PC-9 (cell line): ENCODE measurements at regions not wholly inside any gene's neighbourhood (a gene's known extent, or its start where the extent isn't known, plus 50 kb on each side); places are given as distances from the start of the nearest gene placed in this dataset.
A peak's percentile ranks its signal among the peaks of the same experiment; 100 is the strongest.

Source experiments
- BruUV-seq: library from RNA; stranded (reverse); fragments of 400-500 nt; replicated peaks from 2 replicates; lab custom pipeline; 2021; lab: Mats Ljungman, UMichigan
- CTCF ChIA-PET: fragments of 300-600 bp; sonication (Branson Sonifier 250); formaldehyde crosslinking; loops from one replicate; lab custom pipeline; 2022; ENCODE audit warnings: antibody characterized with exemption; lab: Charles Lee
- POLR2A ChIA-PET: fragments of 300-600 bp; sonication (Branson Sonifier 250); formaldehyde crosslinking; loops from one replicate; lab custom pipeline; 2022; ENCODE audit warnings: antibody characterized with exemption; ENCODE audit not compliant: unreplicated experiment; lab: Charles Lee
- DNase-seq, 2 experiments: peaks; one replicate each; pipeline versions ENCODE4 v3.0.0 to v3.0.0-alpha.2; 2015 to 2022; ENCODE audit warnings: mixed read lengths in 1 of 2
- H2AFZ ChIP-seq: fragments of 200-600 bp; sonication (generic); 2 replicates; pipeline ENCODE4 v1.8.1; 2017; ENCODE audit warnings: antibody characterized with exemption
- H3F3A ChIP-seq: fragments of 200-600 bp; sonication (generic); 2 replicates; pipeline ENCODE4 v1.8.1; 2017; ENCODE audit warnings: antibody characterized with exemption, mild to moderate bottlenecking, low read depth; ENCODE audit not compliant: insufficient read depth
- H3K27ac ChIP-seq: fragments of 200-600 bp; sonication (generic); 2 replicates; pipeline ENCODE4 v1.6.1; 2016; ENCODE audit warnings: mixed run types
- H3K27me3 ChIP-seq: fragments of 200-600 bp; sonication (generic); 2 replicates; pipeline ENCODE4 v1.6.1; 2016; ENCODE audit warnings: low read depth, mixed run types; ENCODE audit not compliant: insufficient read depth
- H3K36me3 ChIP-seq: fragments of 200-600 bp; sonication (generic); 2 replicates; pipeline ENCODE4 v1.6.1; 2016; ENCODE audit warnings: low read depth, mixed run types
- H3K4me1 ChIP-seq: fragments of 200-600 bp; sonication (generic); replicated peaks from 2 replicates; pipeline ENCODE4 v1.6.1; 2016; ENCODE audit warnings: mixed run types; ENCODE audit not compliant: insufficient read depth
- H3K4me2 ChIP-seq: fragments of 200-600 bp; sonication (generic); 2 replicates; pipeline ENCODE4 v1.6.1; 2017; ENCODE audit warnings: mixed run types
- H3K4me3 ChIP-seq: fragments of 200-600 bp; sonication (generic); 2 replicates; pipeline ENCODE4 v1.6.1; 2016; ENCODE audit warnings: mixed run types
- H3K79me2 ChIP-seq: fragments of 200-600 bp; sonication (generic); 2 replicates; pipeline ENCODE4 v1.6.1; 2017; ENCODE audit warnings: low read depth, mixed run types
- H3K9me2 ChIP-seq: fragments of 200-600 bp; sonication (generic); 2 replicates; pipeline ENCODE4 v1.8.1; 2017; ENCODE audit warnings: mild to moderate bottlenecking; ENCODE audit not compliant: insufficient read depth
- H3K9me3 ChIP-seq: fragments of 200-600 bp; sonication (generic); 2 replicates; pipeline ENCODE4 v1.8.1; 2016; ENCODE audit warnings: low read depth; ENCODE audit not compliant: insufficient read depth
- H4K20me1 ChIP-seq: fragments of 200-600 bp; sonication (generic); 2 replicates; pipeline ENCODE4 v1.8.1; 2017; ENCODE audit not compliant: insufficient read depth
- EZH2 ChIP-seq: fragments of 200-600 bp; sonication (generic); IDR thresholded peaks from 2 replicates; pipeline ENCODE4 v1.8.0; 2017; ENCODE audit warnings: antibody characterized with exemption, low read depth
- intact Hi-C: fragments of 100-400 bp; cut with micrococcal nuclease; formaldehyde crosslinking; loops from one replicate; pipeline ENCODE4 v1.10.0; 2022; ENCODE audit not compliant: unreplicated experiment
- TF ChIP-seq, protein P1 (sequence below): fragments of 200-600 bp; sonication (generic); conservative IDR thresholded peaks from 2 replicates; pipeline ENCODE4 v1.6.1; 2017; ENCODE audit warnings: mixed run types, antibody characterized with exemption, mild to moderate bottlenecking, moderate library complexity

DNA sequence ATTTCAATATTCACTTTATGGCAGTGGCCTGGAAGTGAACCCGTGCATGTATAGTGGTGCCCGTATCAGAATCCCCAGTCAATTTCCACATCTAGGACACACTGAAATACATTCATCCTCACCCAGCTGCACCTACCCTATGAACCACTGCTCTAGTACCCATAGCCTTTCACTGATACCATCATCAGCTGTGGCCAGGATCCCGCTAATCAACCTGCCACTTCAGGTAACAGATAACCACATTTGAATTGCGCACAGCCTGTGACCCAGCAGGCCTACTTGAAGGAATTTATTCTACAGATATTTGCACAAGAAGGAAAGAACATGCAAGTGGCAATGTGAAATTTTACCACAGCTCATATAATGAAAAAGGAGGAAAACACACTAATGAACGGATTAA, 161.0 kb upstream of the CCDC54 start:
- peak in 1 of 2 experiments; percentile 55 for DNase-seq
- Histone ChIP-seq H2AFZ (0 out of 2 replicates have a peak overlapping the region, but pooled peaks have one; percentile 17), H3K9me3 (peaks cover 16% of the 10 kb centered on the region; the same call in 1 of the 2 replicates), H3K79me2 (no peaks in the 10 kb centered on the region), H3K9me2 (no peaks in the 10 kb centered on the region; the same call in 1 of the 2 replicates), H3K4me1 (peaks cover 42% of the 10 kb centered on the region), H3K27ac (peak overlapping the region; percentile 87), H3K4me3 (peak overlapping the region; percentile 6; the same call in 1 of the 2 replicates), H3K4me2 (peak overlapping the region; percentile 50), H3K27me3 (no peaks in the 10 kb centered on the region), H3F3A (peaks cover 25% of the 10 kb centered on the region), H3K36me3 (0 out of 2 replicates have a peak, but pooled peaks cover 5% of the 10 kb centered on the region), H4K20me1 (no peaks in the 10 kb centered on the region)
- intact Hi-C loops = loop anchor here (5.0 kb wide), 1 partner anchor 1814 kb away; no protein-coding TSS in a partner anchor
- no TSS peak for BruUV-seq
- CTCF ChIA-PET = no interaction called here
- TF ChIP-seq EZH2 = no peak
- TF ChIP-seq, protein P1, sequence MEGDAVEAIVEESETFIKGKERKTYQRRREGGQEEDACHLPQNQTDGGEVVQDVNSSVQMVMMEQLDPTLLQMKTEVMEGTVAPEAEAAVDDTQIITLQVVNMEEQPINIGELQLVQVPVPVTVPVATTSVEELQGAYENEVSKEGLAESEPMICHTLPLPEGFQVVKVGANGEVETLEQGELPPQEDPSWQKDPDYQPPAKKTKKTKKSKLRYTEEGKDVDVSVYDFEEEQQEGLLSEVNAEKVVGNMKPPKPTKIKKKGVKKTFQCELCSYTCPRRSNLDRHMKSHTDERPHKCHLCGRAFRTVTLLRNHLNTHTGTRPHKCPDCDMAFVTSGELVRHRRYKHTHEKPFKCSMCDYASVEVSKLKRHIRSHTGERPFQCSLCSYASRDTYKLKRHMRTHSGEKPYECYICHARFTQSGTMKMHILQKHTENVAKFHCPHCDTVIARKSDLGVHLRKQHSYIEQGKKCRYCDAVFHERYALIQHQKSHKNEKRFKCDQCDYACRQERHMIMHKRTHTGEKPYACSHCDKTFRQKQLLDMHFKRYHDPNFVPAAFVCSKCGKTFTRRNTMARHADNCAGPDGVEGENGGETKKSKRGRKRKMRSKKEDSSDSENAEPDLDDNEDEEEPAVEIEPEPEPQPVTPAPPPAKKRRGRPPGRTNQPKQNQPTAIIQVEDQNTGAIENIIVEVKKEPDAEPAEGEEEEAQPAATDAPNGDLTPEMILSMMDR = no peak
- POLR2A ChIA-PET = interaction anchor here (0.6 kb wide), 1 partner anchor 25 kb away, joined by 5 read pairs; no protein-coding TSS in a partner anchor

DNA sequence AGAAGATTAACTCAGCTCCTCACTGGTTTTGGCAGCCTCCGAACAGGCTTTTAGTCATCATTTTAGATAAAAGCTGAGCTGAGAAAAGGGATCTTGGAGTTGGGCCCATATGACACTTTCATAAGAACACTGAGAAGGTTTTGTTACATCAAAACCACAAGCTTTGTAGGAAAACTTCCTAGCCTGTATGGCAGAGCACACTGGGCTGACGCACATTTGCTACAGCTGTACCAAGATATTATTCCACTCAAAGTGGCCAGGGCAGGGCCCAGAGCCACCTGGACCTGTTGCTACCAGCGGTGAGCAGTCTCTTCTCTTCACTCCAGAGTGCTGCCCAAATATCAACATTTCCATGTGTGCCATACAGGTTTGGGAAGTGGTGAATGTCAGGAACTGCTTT, 160.5 kb upstream of the CCDC54 start:
- H3K4me2 ChIP-seq = peak overlapping the region; percentile 50
- TSS peak; percentile 90 for BruUV-seq
- peak in 1 of 2 experiments; percentile 57 for DNase-seq

DNA sequence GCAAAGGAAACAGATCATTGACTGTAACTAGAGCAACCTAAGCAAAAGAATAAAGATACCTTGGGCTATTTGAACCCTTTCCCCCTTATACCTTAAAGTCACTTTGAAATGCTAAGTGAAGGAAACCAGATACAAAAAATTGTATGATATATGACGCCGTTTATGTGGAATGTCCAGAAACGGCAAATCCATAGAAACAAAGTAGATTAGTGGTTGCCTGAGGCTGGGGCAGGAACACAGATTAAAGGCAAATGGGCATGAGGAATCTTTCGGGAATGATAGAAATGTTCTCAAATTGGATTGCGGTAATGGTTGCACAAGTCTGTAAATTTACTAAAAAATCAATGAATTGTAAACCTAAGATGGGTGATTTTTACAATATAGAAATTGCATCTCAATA, 160.1 kb upstream of the CCDC54 start:
- no peaks in the 10 kb centered on the region for H4K20me1 ChIP-seq
- H3K9me3 ChIP-seq = peaks cover 20% of the 10 kb centered on the region; the same call in 1 of the 2 replicates
- POLR2A ChIA-PET = no interaction called here
- H3K27me3 ChIP-seq = no peaks in the 10 kb centered on the region
- H3K79me2 ChIP-seq = no peaks in the 10 kb centered on the region
- DNase-seq = peak; percentile 75 to 99
- 0 out of 2 replicates have a peak, but pooled peaks cover 5% of the 10 kb centered on the region for H3K36me3 ChIP-seq
- no peak overlapping the region for H3K4me3 ChIP-seq
- intact Hi-C loops = loop anchor here (1.0 to 5.0 kb wide), 2 partner anchors 9 to 1815 kb away; no protein-coding TSS in a partner anchor
- H3F3A ChIP-seq = peaks cover 25% of the 10 kb centered on the region
- peaks cover 48% of the 10 kb centered on the region for H3K4me1 ChIP-seq
- TF ChIP-seq EZH2 = no peak
- TF ChIP-seq, protein P1 = no peak
- no TSS peak for BruUV-seq
- H3K4me2 ChIP-seq = peak overlapping the region; percentile 50
- H2AFZ ChIP-seq = peak overlapping the region; percentile 17; the same call in 1 of the 2 replicates
- no peaks in the 10 kb centered on the region; the same call in 1 of the 2 replicates for H3K9me2 ChIP-seq
- CTCF ChIA-PET = interaction anchor here (0.6 kb wide), 1 partner anchor 212 kb away, joined by 5 read pairs; no protein-coding TSS in a partner anchor
- H3K27ac ChIP-seq = peak overlapping the region; percentile 87

More for the DNA sequence above, 160.5 kb upstream of the CCDC54 start:
- H3K27ac ChIP-seq = peak overlapping the region; percentile 87
- ChIA-PET POLR2A (no interaction called here), CTCF (interaction anchor here (0.6 kb wide), 1 partner anchor 213 kb away, joined by 5 read pairs; no protein-coding TSS in a partner anchor)
- H3K79me2 ChIP-seq = no peaks in the 10 kb centered on the region
- H3K27me3 ChIP-seq = no peaks in the 10 kb centered on the region
- H3K9me2 ChIP-seq = no peaks in the 10 kb centered on the region; the same call in 1 of the 2 replicates
- peaks cover 25% of the 10 kb centered on the region for H3F3A ChIP-seq
- TF ChIP-seq EZH2 = no peak
- TF ChIP-seq, protein P1 = 0 out of 2 replicates have a peak, but pooled peaks have one; percentile 18
- H4K20me1 ChIP-seq = no peaks in the 10 kb centered on the region
- intact Hi-C loops = loop anchor here (1.0 to 5.0 kb wide), 2 partner anchors 8 to 1814 kb away; no protein-coding TSS in a partner anchor
- H3K4me3 ChIP-seq = peak overlapping the region; percentile 6; the same call in 1 of the 2 replicates
- H3K4me1 ChIP-seq = peaks cover 46% of the 10 kb centered on the region
- H2AFZ ChIP-seq = peak overlapping the region; percentile 17; the same call in 1 of the 2 replicates
- H3K9me3 ChIP-seq = peaks cover 20% of the 10 kb centered on the region; the same call in 1 of the 2 replicates
- H3K36me3 ChIP-seq = 0 out of 2 replicates have a peak, but pooled peaks cover 5% of the 10 kb centered on the region
